GM12878 (cell line): ENCODE measurements at regions not wholly inside any gene's neighbourhood (a gene's known extent, or its start where the extent isn't known, plus 50 kb on each side); places are given as distances from the start of the nearest gene placed in this dataset.

Source experiments
- ATAC-seq: fragments of 200-7000 bp; cut with Tn5 transposase; 3 replicates; pipeline ENCODE4 v1.9.1; 2020; ENCODE audit warnings: mild to moderate bottlenecking, moderate library complexity
- BruUV-seq: library from RNA; stranded (reverse); fragments of 400-500 nt; replicated peaks from 2 replicates; lab custom pipeline; 2021; lab: Mats Ljungman, UMichigan
- CTCF ChIA-PET: fragments of 300-600 bp; sonication (Branson Sonifier 250); formaldehyde crosslinking; extraction: SDS; loops from one replicate; lab custom pipeline; 2021; ENCODE audit warnings: inconsistent platforms; lab: Yijun Ruan, JAX
- POLR2A ChIA-PET: fragments of 350-600 bp; formaldehyde crosslinking; extraction: SDS; loops from one replicate; lab custom pipeline; 2021; ENCODE audit warnings: inconsistent platforms; lab: Charles Lee
- RAD21 ChIA-PET: fragments of 300-600 bp; sonication (Branson Sonifier 250); formaldehyde crosslinking; loops from one replicate; lab custom pipeline; 2023; ENCODE audit warnings: antibody characterized with exemption; ENCODE audit not compliant: unreplicated experiment; lab: Charles Lee
- SMC1A ChIA-PET: fragments of 300-600 bp; sonication (Branson Sonifier 250); formaldehyde crosslinking; loops from one replicate; lab custom pipeline; 2023; ENCODE audit not compliant: unreplicated experiment, uncharacterized antibody; lab: Charles Lee
- DNase-seq: peaks from one replicate; pipeline ENCODE4 v3.0.0-alpha.2; 2011; ENCODE audit warnings: low read depth, low spot score
- FAIRE-seq: peaks from 3 replicates; lab custom pipeline; 2011; peaks lifted over from hg19 to GRCh38; lab: Jason Lieb, UNC
- H2AFZ ChIP-seq: 2 replicates; pipeline ENCODE4 v1.6.0; 2011; ENCODE audit warnings: low read depth, low read length, control low read depth; ENCODE audit not compliant: control insufficient read depth
- H3K27ac ChIP-seq: 2 replicates; pipeline ENCODE4 v1.5.1; 2011; ENCODE audit warnings: control low read depth; ENCODE audit not compliant: control insufficient read depth, insufficient read depth
- H3K27me3 ChIP-seq, 2 experiments: replicated peaks in 1 of 2; 2 replicates each; pipeline versions ENCODE4 v1.6.0 to v1.6.1; 2011; ENCODE audit warnings: low read length in 1 of 2; ENCODE audit not compliant: control insufficient read depth in 2 of 2, insufficient read depth in 2 of 2
- H3K36me3 ChIP-seq, 2 experiments: 2 replicates each; pipeline ENCODE4 v1.5.1; 2011; ENCODE audit warnings: low read length in 1 of 2; ENCODE audit not compliant: control insufficient read depth in 2 of 2, insufficient read depth in 2 of 2
- H3K4me1 ChIP-seq: 2 replicates; pipeline ENCODE4 v1.6.1; 2011; ENCODE audit warnings: mild to moderate bottlenecking, low read length, moderate library complexity, mixed read lengths; ENCODE audit not compliant: control insufficient read depth, insufficient read depth
- H3K4me2 ChIP-seq: 2 replicates; pipeline ENCODE4 v1.6.0; 2011; ENCODE audit warnings: control low read depth; ENCODE audit not compliant: control insufficient read depth, insufficient read depth
- H3K4me3 ChIP-seq: fragments of 200-600 bp; sonication (generic); 2 replicates; pipeline ENCODE4 v1.5.1; 2016
- H3K79me2 ChIP-seq: 2 replicates; pipeline ENCODE4 v1.6.0; 2011; ENCODE audit warnings: low read length; ENCODE audit not compliant: control insufficient read depth, insufficient read depth
- H3K9ac ChIP-seq: 2 replicates; pipeline ENCODE4 v1.8.0; 2011; ENCODE audit warnings: low read length, control low read depth, mixed read lengths; ENCODE audit not compliant: control insufficient read depth, insufficient read depth
- H3K9me3 ChIP-seq: replicated peaks from 3 replicates; pipeline ENCODE4 v1.5.1; 2011; ENCODE audit warnings: mild to moderate bottlenecking, low read length; ENCODE audit not compliant: control insufficient read depth, insufficient read depth
- H4K20me1 ChIP-seq: 2 replicates; pipeline ENCODE4 v1.6.0; 2011; ENCODE audit not compliant: control insufficient read depth, insufficient read depth
- ATF7 ChIP-seq: fragments of 450-650 bp; IDR thresholded peaks from 2 replicates; pipeline ENCODE4 v1.6.1; 2016; ENCODE audit warnings: low read depth, mild to moderate bottlenecking
- BHLHE40 ChIP-seq, 2 experiments: fragments of 450-650 bp in 1 of 2; IDR thresholded peaks; 2 replicates each; pipeline ENCODE4 v1.6.1; 2011 to 2017; ENCODE audit warnings: low read depth in 2 of 2, borderline replicate concordance in 1 of 2, improper control_type of control experiment in 1 of 2, low read length in 1 of 2, mild to moderate bottlenecking in 1 of 2
- IKZF2 ChIP-seq, 2 experiments: fragments of 450-650 bp; IDR thresholded peaks; 2 replicates each; pipeline ENCODE4 v1.6.1; 2017; ENCODE audit warnings: mild to moderate bottlenecking in 2 of 2, moderate library complexity in 2 of 2
- KDM1A ChIP-seq: fragments of 200-600 bp; sonication (generic); IDR thresholded peaks from 2 replicates; pipeline ENCODE4 v1.6.1; 2016; ENCODE audit warnings: borderline replicate concordance
- NR2C2 ChIP-seq: IDR thresholded peaks from 2 replicates; pipeline ENCODE4 v1.6.1; 2011; ENCODE audit warnings: borderline replicate concordance, low read depth; ENCODE audit not compliant: control insufficient read depth, insufficient read length
- RELA ChIP-seq: fragments of 450-650 bp; IDR thresholded peaks from 2 replicates; pipeline ENCODE4 v1.8.0; 2014; ENCODE audit warnings: borderline replicate concordance; ENCODE audit not compliant: partially characterized antibody
- ZNF384 ChIP-seq: IDR thresholded peaks from 2 replicates; pipeline ENCODE4 v1.6.1; 2012; ENCODE audit warnings: low read depth, mild to moderate bottlenecking, low read length, improper control_type of control experiment, borderline replicate concordance
- WGBS: methylation state at CpG from one replicate; pipeline ENCODE4 v1.1.6; 2016; ENCODE audit warnings: low lambda C conversion rate; ENCODE audit not compliant: insufficient replicate concordance, insufficient coverage; ENCODE audit errors: missing lambda C conversion rate; 5-methylcytosine and 5-hydroxymethylcytosine counted together
- in situ Hi-C: fragments of 300-500 bp; cut with MboI; formaldehyde crosslinking; loops from 9 replicates; pipeline ENCODE4 v1.14.3; 2018; ENCODE audit warnings: mixed read lengths
- intact Hi-C: fragments of 100-400 bp; cut with micrococcal nuclease; formaldehyde crosslinking; loops from one replicate; pipeline ENCODE4 v1.14.2; 2022; ENCODE audit not compliant: unreplicated experiment
- TF ChIP-seq, protein P1 (sequence below): fragments of 450-650 bp; IDR thresholded peaks from 2 replicates; pipeline ENCODE4 v1.6.1; 2016; ENCODE audit warnings: mild to moderate bottlenecking, moderate library complexity, borderline replicate concordance
- TF ChIP-seq, protein P2 (sequence below): fragments of 450-650 bp; IDR thresholded peaks from 2 replicates; pipeline ENCODE4 v1.6.1; 2018; ENCODE audit warnings: borderline replicate concordance, mild to moderate bottlenecking; ENCODE audit not compliant: partially characterized antibody

DNA sequence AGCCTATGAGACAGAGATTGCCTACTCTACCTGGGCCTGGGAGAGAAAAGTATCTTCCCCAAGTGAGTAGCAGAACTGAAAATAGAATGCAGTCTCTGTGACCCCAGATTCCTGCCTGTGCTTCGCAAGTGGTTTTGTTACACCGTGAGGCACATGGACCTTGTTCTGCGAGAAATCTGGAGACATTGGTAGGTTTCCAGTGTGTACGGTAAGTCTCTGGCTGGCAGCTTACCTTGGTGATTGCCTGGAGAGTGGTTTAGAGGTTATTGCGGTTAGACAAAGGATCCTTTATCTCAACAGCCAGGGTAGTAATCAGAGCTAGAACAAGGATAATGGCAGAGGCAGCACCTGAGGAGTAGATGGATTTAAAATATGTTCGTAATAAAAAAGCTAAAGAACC lies 606.0 kb upstream of the GCFC2 start (continued):
- TF ChIP-seq, protein P1, sequence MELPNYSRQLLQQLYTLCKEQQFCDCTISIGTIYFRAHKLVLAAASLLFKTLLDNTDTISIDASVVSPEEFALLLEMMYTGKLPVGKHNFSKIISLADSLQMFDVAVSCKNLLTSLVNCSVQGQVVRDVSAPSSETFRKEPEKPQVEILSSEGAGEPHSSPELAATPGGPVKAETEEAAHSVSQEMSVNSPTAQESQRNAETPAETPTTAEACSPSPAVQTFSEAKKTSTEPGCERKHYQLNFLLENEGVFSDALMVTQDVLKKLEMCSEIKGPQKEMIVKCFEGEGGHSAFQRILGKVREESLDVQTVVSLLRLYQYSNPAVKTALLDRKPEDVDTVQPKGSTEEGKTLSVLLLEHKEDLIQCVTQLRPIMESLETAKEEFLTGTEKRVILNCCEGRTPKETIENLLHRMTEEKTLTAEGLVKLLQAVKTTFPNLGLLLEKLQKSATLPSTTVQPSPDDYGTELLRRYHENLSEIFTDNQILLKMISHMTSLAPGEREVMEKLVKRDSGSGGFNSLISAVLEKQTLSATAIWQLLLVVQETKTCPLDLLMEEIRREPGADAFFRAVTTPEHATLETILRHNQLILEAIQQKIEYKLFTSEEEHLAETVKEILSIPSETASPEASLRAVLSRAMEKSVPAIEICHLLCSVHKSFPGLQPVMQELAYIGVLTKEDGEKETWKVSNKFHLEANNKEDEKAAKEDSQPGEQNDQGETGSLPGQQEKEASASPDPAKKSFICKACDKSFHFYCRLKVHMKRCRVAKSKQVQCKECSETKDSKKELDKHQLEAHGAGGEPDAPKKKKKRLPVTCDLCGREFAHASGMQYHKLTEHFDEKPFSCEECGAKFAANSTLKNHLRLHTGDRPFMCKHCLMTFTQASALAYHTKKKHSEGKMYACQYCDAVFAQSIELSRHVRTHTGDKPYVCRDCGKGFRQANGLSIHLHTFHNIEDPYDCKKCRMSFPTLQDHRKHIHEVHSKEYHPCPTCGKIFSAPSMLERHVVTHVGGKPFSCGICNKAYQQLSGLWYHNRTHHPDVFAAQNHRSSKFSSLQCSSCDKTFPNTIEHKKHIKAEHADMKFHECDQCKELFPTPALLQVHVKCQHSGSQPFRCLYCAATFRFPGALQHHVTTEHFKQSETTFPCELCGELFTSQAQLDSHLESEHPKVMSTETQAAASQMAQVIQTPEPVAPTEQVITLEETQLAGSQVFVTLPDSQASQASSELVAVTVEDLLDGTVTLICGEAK: no peak
- no peak for TF ChIP-seq RELA
- TF ChIP-seq KDM1A: no peak
- TF ChIP-seq IKZF2 (IDR thresholded peaks at IDR 0.05): no peak

DNA sequence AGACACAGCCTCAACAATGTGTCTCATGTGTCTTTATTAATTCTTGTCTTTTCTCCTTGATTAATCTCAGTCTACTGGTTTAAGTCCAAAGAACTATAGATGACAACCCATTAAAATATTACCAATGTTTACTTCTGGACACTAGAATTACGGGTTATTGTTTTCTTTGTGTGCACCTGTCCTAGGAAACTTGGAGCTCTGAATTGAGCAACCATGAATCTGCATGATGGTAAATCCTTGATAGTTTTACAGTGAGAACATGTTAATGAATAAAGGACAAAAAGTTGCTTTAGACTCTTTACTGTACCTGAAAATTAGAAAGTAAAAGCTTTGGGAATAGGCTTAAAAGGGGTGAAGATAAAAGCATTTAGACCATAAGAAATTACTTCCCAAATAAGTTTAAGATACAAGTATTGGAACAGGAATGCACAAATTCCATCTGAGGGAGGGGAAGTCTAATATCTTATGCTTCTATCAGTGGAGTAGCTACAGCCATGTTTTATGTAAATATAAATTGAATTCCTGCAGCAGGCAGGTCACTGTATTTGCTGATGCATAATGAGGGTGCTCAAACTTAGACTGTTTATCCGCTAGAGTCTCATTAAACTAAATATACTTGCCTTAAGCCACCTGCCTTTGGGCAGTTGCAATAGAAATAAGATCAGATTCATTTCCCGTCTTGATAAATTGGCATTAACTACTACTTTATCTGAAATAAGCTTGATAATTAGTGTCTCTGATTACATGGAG lies 603.7 kb upstream of the GCFC2 start:
- Histone ChIP-seq H2AFZ (no peak overlapping the region), H3K4me3 (no peak overlapping the region), H3K36me3 (no peaks in the 10 kb centered on the region), H3K4me2 (no peak overlapping the region), H3K9ac (no peak overlapping the region), H3K4me1 (no peaks in the 10 kb centered on the region), H3K27me3 (no peaks in the 10 kb centered on the region), H3K27ac (no peak overlapping the region), H3K9me3 (no peaks in the 10 kb centered on the region)
- ATAC-seq (no peak), DNase-seq (no peak), FAIRE-seq (no peak)
- ChIA-PET POLR2A (no interaction called here), RAD21 (no interaction called here), CTCF (interaction anchor here (1.0 kb wide), 1 partner anchor 116 kb away, joined by 3 read pairs; no protein-coding TSS in a partner anchor), SMC1A (interaction anchor here (0.7 to 1.0 kb wide), 2 partner anchors 22 to 169 kb away, joined by 3 read pairs; no protein-coding TSS in a partner anchor)
- 0% methylated on average over 3 of the region's 3 CpGs for WGBS
- in situ Hi-C loops (no loop called here), intact Hi-C loops (no loop called here)
- TF ChIP-seq ATF7 (no peak), ZNF384 (no peak), NR2C2 (no peak), BHLHE40 (IDR thresholded peaks at IDR 0.05; ENCODE audit: borderline replicate concordance in 1 of 2, low read depth in 2 of 2, low read length in 1 of 2) (no peak)
- TF ChIP-seq, protein P2, sequence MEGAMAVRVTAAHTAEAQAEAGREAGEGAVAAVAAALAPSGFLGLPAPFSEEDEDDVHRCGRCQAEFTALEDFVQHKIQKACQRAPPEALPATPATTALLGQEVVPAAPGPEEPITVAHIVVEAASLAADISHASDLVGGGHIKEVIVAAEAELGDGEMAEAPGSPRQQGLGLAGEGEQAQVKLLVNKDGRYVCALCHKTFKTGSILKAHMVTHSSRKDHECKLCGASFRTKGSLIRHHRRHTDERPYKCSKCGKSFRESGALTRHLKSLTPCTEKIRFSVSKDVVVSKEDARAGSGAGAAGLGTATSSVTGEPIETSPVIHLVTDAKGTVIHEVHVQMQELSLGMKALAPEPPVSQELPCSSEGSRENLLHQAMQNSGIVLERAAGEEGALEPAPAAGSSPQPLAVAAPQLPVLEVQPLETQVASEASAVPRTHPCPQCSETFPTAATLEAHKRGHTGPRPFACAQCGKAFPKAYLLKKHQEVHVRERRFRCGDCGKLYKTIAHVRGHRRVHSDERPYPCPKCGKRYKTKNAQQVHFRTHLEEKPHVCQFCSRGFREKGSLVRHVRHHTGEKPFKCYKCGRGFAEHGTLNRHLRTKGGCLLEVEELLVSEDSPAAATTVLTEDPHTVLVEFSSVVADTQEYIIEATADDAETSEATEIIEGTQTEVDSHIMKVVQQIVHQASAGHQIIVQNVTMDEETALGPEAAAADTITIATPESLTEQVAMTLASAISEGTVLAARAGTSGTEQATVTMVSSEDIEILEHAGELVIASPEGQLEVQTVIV: no peak
- TF ChIP-seq, all 136 proteins: peak for 0
- Histone ChIP-seq H4K20me1 (no peaks in the 10 kb centered on the region), H3K79me2 (no peaks in the 10 kb centered on the region)
- no TSS peak for BruUV-seq
